ENCODE measurements at regions not wholly inside any gene's neighbourhood (a gene's known extent, or its start where the extent isn't known, plus 50 kb on each side); places are given as distances from the start of the nearest gene placed in this dataset.

DNA sequence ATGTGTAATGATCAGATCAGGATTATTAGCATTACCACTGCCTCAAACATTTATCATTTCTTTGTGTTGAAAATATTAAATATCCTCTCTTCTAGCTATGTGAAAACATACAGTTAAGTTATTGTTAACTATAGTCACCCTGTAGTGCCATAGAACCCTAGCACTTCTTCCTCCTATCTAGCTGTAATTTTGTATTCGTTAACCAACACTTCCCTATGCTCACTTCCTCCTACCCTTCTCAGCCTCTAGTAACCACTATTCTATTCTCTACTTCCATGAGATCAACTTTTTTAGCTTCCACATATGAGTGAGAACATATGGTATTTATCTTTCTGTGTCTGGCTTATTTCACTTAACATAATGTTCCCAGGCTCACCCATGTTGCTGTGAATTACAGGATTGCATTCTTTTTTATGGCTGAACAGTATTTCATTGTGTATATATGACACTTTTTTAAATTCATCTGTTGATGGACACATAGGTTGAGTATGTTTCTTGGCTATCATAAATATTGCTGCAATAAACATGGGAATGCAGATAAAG, 132.7 kb upstream of the RHOBTB1 start:
- TF ChIP-seq POLR2A (IDR thresholded peaks at IDR 0.05) = no peak
- TF ChIP-seq, protein P1, sequence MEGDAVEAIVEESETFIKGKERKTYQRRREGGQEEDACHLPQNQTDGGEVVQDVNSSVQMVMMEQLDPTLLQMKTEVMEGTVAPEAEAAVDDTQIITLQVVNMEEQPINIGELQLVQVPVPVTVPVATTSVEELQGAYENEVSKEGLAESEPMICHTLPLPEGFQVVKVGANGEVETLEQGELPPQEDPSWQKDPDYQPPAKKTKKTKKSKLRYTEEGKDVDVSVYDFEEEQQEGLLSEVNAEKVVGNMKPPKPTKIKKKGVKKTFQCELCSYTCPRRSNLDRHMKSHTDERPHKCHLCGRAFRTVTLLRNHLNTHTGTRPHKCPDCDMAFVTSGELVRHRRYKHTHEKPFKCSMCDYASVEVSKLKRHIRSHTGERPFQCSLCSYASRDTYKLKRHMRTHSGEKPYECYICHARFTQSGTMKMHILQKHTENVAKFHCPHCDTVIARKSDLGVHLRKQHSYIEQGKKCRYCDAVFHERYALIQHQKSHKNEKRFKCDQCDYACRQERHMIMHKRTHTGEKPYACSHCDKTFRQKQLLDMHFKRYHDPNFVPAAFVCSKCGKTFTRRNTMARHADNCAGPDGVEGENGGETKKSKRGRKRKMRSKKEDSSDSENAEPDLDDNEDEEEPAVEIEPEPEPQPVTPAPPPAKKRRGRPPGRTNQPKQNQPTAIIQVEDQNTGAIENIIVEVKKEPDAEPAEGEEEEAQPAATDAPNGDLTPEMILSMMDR (IDR thresholded peaks at IDR 0.05) = no peak

Measured in right lobe of liver (tissue), 4 donors.